ENCODE measurements at regions not wholly inside any gene's neighbourhood (a gene's known extent, or its start where the extent isn't known, plus 50 kb on each side); places are given as distances from the start of the nearest gene placed in this dataset.
A peak's percentile ranks its signal among the peaks of the same experiment; 100 is the strongest.

DNA sequence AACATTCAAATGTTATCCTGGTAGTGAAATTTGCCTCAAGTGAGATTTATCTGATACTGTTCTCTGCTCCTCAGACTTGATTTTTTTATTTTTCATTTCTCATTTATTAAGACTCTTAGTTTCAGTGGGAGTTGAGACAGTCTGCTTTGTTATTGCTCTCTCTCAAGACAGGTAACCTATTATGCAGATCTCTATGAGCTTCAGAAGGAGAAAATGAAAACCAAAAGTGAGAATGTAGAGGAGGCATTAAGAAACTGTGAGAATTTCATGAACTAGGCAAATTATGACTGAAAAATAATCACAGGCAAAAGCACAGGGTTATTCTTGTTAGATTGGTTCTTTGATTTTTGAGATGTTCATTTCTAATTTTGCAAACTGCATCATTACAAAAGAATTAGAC is 290.0 kb upstream of the CHORDC1 start:
- no peak overlapping the region for H3K23ac ChIP-seq (ENCODE audit: low read length)
- H3K27ac ChIP-seq (ENCODE audit: low read depth, low read length), result no peak overlapping the region
- DNase-seq, result no peak
- no peak overlapping the region for H2BK120ac ChIP-seq (ENCODE audit: low read depth, low read length)
- H3K36me3 ChIP-seq (ENCODE audit: control insufficient read depth, insufficient read depth, low read length), result no peaks in the 10 kb centered on the region
- no peak overlapping the region for H3K18ac ChIP-seq (ENCODE audit: low read length)
- H3K9ac ChIP-seq (ENCODE audit: low read length), result no peak overlapping the region
- H4K8ac ChIP-seq (ENCODE audit: low read depth, low read length), result no peak overlapping the region
- no peak overlapping the region for H3K4me2 ChIP-seq (ENCODE audit: low read length)
- no peak overlapping the region for H2BK5ac ChIP-seq (ENCODE audit: low read length)
- no peaks in the 10 kb centered on the region for H3K27me3 ChIP-seq (ENCODE audit: insufficient read depth, low read length, poor library complexity)
- H3K56ac ChIP-seq (ENCODE audit: low read length), result no peak overlapping the region
- H3K4me1 ChIP-seq (ENCODE audit: control insufficient read depth, low read depth, low read length), result no peaks in the 10 kb centered on the region
- H3K79me2 ChIP-seq (ENCODE audit: control insufficient read depth, insufficient read depth, low read length), result no peaks in the 10 kb centered on the region
- no peak overlapping the region for H2AK5ac ChIP-seq (ENCODE audit: low read length)
- H3K4me3 ChIP-seq (ENCODE audit: low read length), result no peak overlapping the region
- no peak overlapping the region for H3K4ac ChIP-seq (ENCODE audit: low read depth, low read length)
- H3K79me1 ChIP-seq (ENCODE audit: low read length), result no peaks in the 10 kb centered on the region
- no peak overlapping the region for H4K5ac ChIP-seq (ENCODE audit: low read length)
- no peak overlapping the region for H2BK15ac ChIP-seq (replicated peaks; ENCODE audit: low read depth)

DNA sequence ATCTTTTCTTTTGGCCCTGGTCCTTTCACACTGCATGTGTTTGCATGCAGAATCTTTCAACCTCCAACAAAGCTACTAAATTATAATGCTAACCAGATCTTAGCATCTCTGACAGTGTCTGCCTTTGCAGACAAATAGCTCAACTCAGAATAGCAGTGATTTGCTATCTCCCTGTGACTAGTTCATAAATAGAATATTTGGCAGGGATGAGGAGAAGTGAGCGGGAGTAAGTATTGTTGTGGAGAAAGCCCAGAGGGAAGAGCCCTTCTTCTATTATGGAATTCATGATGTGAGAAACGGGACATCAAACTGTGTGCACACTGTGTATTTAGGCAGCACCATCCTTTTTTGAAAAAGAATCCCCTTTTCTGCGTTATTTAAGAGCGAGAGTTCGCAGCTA is 288.0 kb upstream of the CHORDC1 start:
- no CpG with 5 or more reads among the region's 5 CpGs for WGBS (ENCODE audit: extremely low coverage, insufficient coverage, low lambda C conversion rate)
- no peaks in the 10 kb centered on the region for H3K79me2 ChIP-seq (ENCODE audit: control insufficient read depth, insufficient read depth, low read length)
- H3K36me3 ChIP-seq (ENCODE audit: control insufficient read depth, insufficient read depth, low read length), result no peaks in the 10 kb centered on the region

DNA sequence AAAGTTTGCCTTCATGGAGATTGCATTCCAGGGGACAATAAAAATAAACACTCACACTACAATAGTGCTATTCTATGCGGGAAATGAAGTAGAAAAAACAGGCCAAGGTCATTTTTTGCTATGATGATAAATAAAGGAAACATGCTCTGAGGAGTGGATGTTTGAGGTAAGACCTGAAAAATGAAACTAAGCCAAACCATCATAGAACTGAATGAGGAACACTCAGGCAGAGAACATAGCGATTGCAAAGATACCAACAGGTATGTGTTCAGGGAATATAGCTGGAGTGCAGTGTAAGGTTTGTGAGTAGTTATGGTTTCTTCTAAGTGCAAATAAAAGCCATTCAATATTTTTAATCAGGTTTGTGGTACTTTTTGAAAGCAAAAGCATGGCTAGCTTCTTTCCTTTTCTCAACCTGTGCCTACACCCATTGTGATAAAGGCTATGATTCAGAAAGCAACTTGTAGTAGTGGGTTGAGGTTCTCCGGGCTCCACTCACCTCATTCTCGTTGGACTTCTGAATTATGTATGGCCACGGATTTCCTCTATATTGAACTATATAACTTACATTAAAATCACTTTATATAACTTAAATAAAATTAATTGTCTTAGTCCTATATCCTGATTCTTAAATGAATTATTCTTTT is 278.2 kb upstream of the CHORDC1 start:
- no peak overlapping the region for H3K18ac ChIP-seq (ENCODE audit: low read length)
- H3K9ac ChIP-seq (ENCODE audit: low read length), result no peak overlapping the region
- no peak for DNase-seq
- H2AK5ac ChIP-seq (ENCODE audit: low read length), result no peak overlapping the region
- WGBS (ENCODE audit: extremely low coverage, insufficient coverage, low lambda C conversion rate), result 100% methylated on average over 1 of the region's 5 CpGs
- H2BK15ac ChIP-seq (replicated peaks; ENCODE audit: low read depth), result no peak overlapping the region
- H2BK120ac ChIP-seq (ENCODE audit: low read depth, low read length), result no peak overlapping the region
- H3K4me3 ChIP-seq (ENCODE audit: low read length), result no peak overlapping the region
- H3K4me2 ChIP-seq (ENCODE audit: low read length), result no peak overlapping the region
- H3K79me1 ChIP-seq (ENCODE audit: low read length), result no peaks in the 10 kb centered on the region
- H3K27me3 ChIP-seq (ENCODE audit: insufficient read depth, low read length, poor library complexity), result no peaks in the 10 kb centered on the region
- no peaks in the 10 kb centered on the region for H3K79me2 ChIP-seq (ENCODE audit: control insufficient read depth, insufficient read depth, low read length)
- H2BK5ac ChIP-seq (ENCODE audit: low read length), result no peak overlapping the region
- no peak overlapping the region for H4K8ac ChIP-seq (ENCODE audit: low read depth, low read length)
- H3K36me3 ChIP-seq (ENCODE audit: control insufficient read depth, insufficient read depth, low read length), result no peaks in the 10 kb centered on the region
- no peak overlapping the region for H3K27ac ChIP-seq (ENCODE audit: low read depth, low read length)
- H3K23ac ChIP-seq (ENCODE audit: low read length), result no peak overlapping the region
- no peak overlapping the region for H3K56ac ChIP-seq (ENCODE audit: low read length)
- H4K5ac ChIP-seq (ENCODE audit: low read length), result no peak overlapping the region
- no peaks in the 10 kb centered on the region for H3K4me1 ChIP-seq (ENCODE audit: control insufficient read depth, low read depth, low read length)
- no peak overlapping the region for H3K4ac ChIP-seq (ENCODE audit: low read depth, low read length)

More for the DNA sequence above, 288.0 kb upstream of the CHORDC1 start:
- Histone ChIP-seq H4K8ac (ENCODE audit: low read depth, low read length) (no peak overlapping the region), H3K27ac (ENCODE audit: low read depth, low read length) (no peak overlapping the region), H3K4ac (ENCODE audit: low read depth, low read length) (no peak overlapping the region), H3K27me3 (ENCODE audit: insufficient read depth, low read length, poor library complexity) (no peaks in the 10 kb centered on the region), H3K79me1 (ENCODE audit: low read length) (no peaks in the 10 kb centered on the region), H2AK5ac (ENCODE audit: low read length) (no peak overlapping the region), H4K5ac (ENCODE audit: low read length) (no peak overlapping the region), H2BK120ac (ENCODE audit: low read depth, low read length) (no peak overlapping the region), H3K4me3 (ENCODE audit: low read length) (no peak overlapping the region), H2BK15ac (replicated peaks; ENCODE audit: low read depth) (no peak overlapping the region), H3K4me1 (ENCODE audit: control insufficient read depth, low read depth, low read length) (no peaks in the 10 kb centered on the region), H3K9ac (ENCODE audit: low read length) (no peak overlapping the region), H3K23ac (ENCODE audit: low read length) (no peak overlapping the region), H3K4me2 (ENCODE audit: low read length) (no peak overlapping the region), H2BK5ac (ENCODE audit: low read length) (no peak overlapping the region), H3K18ac (ENCODE audit: low read length) (no peak overlapping the region), H3K56ac (ENCODE audit: low read length) (no peak overlapping the region)
- no peak for DNase-seq

DNA sequence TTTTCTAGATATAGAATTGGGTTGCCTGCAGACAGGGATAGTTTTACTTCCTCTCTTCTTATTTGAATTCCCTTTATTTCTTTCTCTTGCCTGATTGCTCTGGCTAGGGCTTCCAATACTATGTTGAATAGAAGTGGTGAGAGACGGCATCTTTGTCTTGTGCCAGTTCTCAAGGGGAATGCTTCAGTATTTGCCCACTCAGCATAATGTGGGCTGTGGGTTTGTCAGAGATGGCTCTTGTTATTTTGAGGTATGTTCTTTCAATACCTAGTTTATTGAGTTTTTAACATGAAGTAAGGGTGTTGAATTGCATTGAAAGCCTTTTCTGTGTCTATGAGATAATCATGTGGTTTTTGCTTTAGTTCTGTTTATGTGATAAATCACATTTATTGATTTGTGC is 273.9 kb upstream of the CHORDC1 start:
- Histone ChIP-seq H3K4me1 (ENCODE audit: control insufficient read depth, low read depth, low read length) (no peaks in the 10 kb centered on the region), H3K27me3 (ENCODE audit: insufficient read depth, low read length, poor library complexity) (no peaks in the 10 kb centered on the region), H3K79me1 (ENCODE audit: low read length) (no peaks in the 10 kb centered on the region), H2BK5ac (ENCODE audit: low read length) (no peak overlapping the region), H3K4ac (ENCODE audit: low read depth, low read length) (no peak overlapping the region), H4K5ac (ENCODE audit: low read length) (no peak overlapping the region), H3K23ac (ENCODE audit: low read length) (no peak overlapping the region), H3K4me3 (ENCODE audit: low read length) (no peak overlapping the region), H3K79me2 (ENCODE audit: control insufficient read depth, insufficient read depth, low read length) (no peaks in the 10 kb centered on the region), H3K27ac (ENCODE audit: low read depth, low read length) (no peak overlapping the region), H3K4me2 (ENCODE audit: low read length) (no peak overlapping the region), H4K8ac (ENCODE audit: low read depth, low read length) (no peak overlapping the region), H3K9ac (ENCODE audit: low read length) (no peak overlapping the region), H3K56ac (ENCODE audit: low read length) (no peak overlapping the region), H3K18ac (ENCODE audit: low read length) (no peak overlapping the region), H2AK5ac (ENCODE audit: low read length) (no peak overlapping the region), H2BK15ac (replicated peaks; ENCODE audit: low read depth) (no peak overlapping the region), H3K36me3 (ENCODE audit: control insufficient read depth, insufficient read depth, low read length) (no peaks in the 10 kb centered on the region), H2BK120ac (ENCODE audit: low read depth, low read length) (no peak overlapping the region)
- no peak for DNase-seq
- no CpG with 5 or more reads among the region's 1 CpG for WGBS (ENCODE audit: extremely low coverage, insufficient coverage, low lambda C conversion rate)

GRCh38 chr11:90493379-90493778 is 270.5 kb upstream of the CHORDC1 start:
- H3K4me1 ChIP-seq (ENCODE audit: control insufficient read depth, low read depth, low read length), result no peaks in the 10 kb centered on the region

GRCh38 chr11:90491466-90491865 is 268.6 kb upstream of the CHORDC1 start:
- Histone ChIP-seq H3K4me1 (ENCODE audit: control insufficient read depth, low read depth, low read length) (no peaks in the 10 kb centered on the region), H3K4ac (ENCODE audit: low read depth, low read length) (no peak overlapping the region), H3K36me3 (ENCODE audit: control insufficient read depth, insufficient read depth, low read length) (no peaks in the 10 kb centered on the region), H4K5ac (ENCODE audit: low read length) (no peak overlapping the region), H3K4me2 (ENCODE audit: low read length) (no peak overlapping the region), H3K18ac (ENCODE audit: low read length) (no peak overlapping the region), H3K27ac (ENCODE audit: low read depth, low read length) (no peak overlapping the region), H3K4me3 (ENCODE audit: low read length) (no peak overlapping the region), H3K56ac (ENCODE audit: low read length) (no peak overlapping the region), H2BK15ac (replicated peaks; ENCODE audit: low read depth) (no peak overlapping the region), H3K27me3 (ENCODE audit: insufficient read depth, low read length, poor library complexity) (no peaks in the 10 kb centered on the region), H3K9ac (ENCODE audit: low read length) (no peak overlapping the region), H2AK5ac (ENCODE audit: low read length) (no peak overlapping the region), H2BK120ac (ENCODE audit: low read depth, low read length) (no peak overlapping the region), H3K79me2 (ENCODE audit: control insufficient read depth, insufficient read depth, low read length) (no peaks in the 10 kb centered on the region), H2BK5ac (ENCODE audit: low read length) (no peak overlapping the region), H3K23ac (ENCODE audit: low read length) (no peak overlapping the region), H4K8ac (ENCODE audit: low read depth, low read length) (no peak overlapping the region), H3K79me1 (ENCODE audit: low read length) (no peaks in the 10 kb centered on the region)
- WGBS (ENCODE audit: extremely low coverage, insufficient coverage, low lambda C conversion rate), result no CpG with 5 or more reads among the region's 2 CpGs
- DNase-seq, result no peak

More at GRCh38 chr11:90493379-90493778, 270.5 kb upstream of the CHORDC1 start:
- Histone ChIP-seq H3K4me3 (ENCODE audit: low read length) (no peak overlapping the region), H2BK5ac (ENCODE audit: low read length) (no peak overlapping the region), H4K8ac (ENCODE audit: low read depth, low read length) (no peak overlapping the region), H4K5ac (ENCODE audit: low read length) (no peak overlapping the region), H2AK5ac (ENCODE audit: low read length) (no peak overlapping the region), H3K18ac (ENCODE audit: low read length) (no peak overlapping the region), H3K4ac (ENCODE audit: low read depth, low read length) (no peak overlapping the region), H3K9ac (ENCODE audit: low read length) (no peak overlapping the region), H3K27me3 (ENCODE audit: insufficient read depth, low read length, poor library complexity) (no peaks in the 10 kb centered on the region), H3K36me3 (ENCODE audit: control insufficient read depth, insufficient read depth, low read length) (no peaks in the 10 kb centered on the region), H3K56ac (ENCODE audit: low read length) (no peak overlapping the region), H2BK120ac (ENCODE audit: low read depth, low read length) (no peak overlapping the region), H3K27ac (ENCODE audit: low read depth, low read length) (no peak overlapping the region), H2BK15ac (replicated peaks; ENCODE audit: low read depth) (no peak overlapping the region), H3K23ac (ENCODE audit: low read length) (no peak overlapping the region), H3K79me1 (ENCODE audit: low read length) (no peaks in the 10 kb centered on the region), H3K4me2 (ENCODE audit: low read length) (no peak overlapping the region), H3K79me2 (ENCODE audit: control insufficient read depth, insufficient read depth, low read length) (no peaks in the 10 kb centered on the region)
- peak; percentile 45 for DNase-seq

Measured in mesendoderm (in vitro differentiated cells).